ES-I3 (cell line): ENCODE measurements at regions not wholly inside any gene's neighbourhood (a gene's known extent, or its start where the extent isn't known, plus 50 kb on each side); places are given as distances from the start of the nearest gene placed in this dataset.

Source experiments
- H3K36me3 ChIP-seq: 2 replicates; pipeline ENCODE4 v1.6.1; 2013; ENCODE audit warnings: mild to moderate bottlenecking, low read length, control low read depth, moderate library complexity; ENCODE audit not compliant: insufficient read depth
- H3K4me1 ChIP-seq: 2 replicates; pipeline ENCODE4 v1.6.1; 2013; ENCODE audit warnings: mild to moderate bottlenecking, control low read depth, low read length; ENCODE audit not compliant: insufficient read depth
- H3K9ac ChIP-seq: 2 replicates; pipeline ENCODE4 v1.6.1; 2013; ENCODE audit warnings: low read depth, mild to moderate bottlenecking, low read length, moderate library complexity
- H3K9me3 ChIP-seq: 2 replicates; pipeline ENCODE4 v1.6.1; 2013; ENCODE audit warnings: mild to moderate bottlenecking, low read length, moderate library complexity; ENCODE audit not compliant: control insufficient read depth, insufficient read depth

DNA sequence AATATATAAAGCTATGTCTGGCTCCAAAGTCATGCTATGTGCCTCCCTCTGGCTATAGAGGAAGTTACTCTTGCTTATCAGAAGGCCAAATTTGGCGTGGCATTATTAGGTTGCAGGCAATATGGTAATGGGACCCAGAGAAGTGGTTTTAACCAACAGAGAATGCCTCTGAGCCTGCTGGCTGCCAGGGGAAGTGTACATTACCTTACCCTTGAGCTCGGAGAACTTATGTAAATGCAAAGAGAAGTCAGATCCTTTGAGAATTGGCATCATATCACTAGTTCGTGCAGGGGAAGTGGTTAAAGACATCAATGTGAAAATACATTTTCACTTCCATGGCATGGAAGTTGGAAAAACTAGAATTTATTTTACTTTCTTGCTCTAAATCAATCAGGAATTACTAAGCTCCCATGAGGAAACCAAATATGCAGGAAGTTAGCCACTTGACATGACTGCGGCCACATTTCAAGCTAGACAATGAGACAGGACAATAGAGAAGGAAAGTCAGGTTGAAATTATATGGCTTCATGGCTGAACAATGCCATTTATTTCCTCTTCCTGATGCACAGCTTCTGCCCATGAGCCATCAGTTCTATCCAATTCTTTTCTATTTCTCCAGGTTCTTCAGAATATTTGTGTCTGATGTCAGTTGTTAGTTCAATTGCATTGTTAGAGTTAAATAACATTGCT, 134.0 kb upstream of the PHACTR1 start:
- no peaks in the 10 kb centered on the region for H3K9me3 ChIP-seq
- H3K36me3 ChIP-seq: no peaks in the 10 kb centered on the region
- H3K4me1 ChIP-seq: no peaks in the 10 kb centered on the region
- H3K9ac ChIP-seq: no peak overlapping the region

DNA sequence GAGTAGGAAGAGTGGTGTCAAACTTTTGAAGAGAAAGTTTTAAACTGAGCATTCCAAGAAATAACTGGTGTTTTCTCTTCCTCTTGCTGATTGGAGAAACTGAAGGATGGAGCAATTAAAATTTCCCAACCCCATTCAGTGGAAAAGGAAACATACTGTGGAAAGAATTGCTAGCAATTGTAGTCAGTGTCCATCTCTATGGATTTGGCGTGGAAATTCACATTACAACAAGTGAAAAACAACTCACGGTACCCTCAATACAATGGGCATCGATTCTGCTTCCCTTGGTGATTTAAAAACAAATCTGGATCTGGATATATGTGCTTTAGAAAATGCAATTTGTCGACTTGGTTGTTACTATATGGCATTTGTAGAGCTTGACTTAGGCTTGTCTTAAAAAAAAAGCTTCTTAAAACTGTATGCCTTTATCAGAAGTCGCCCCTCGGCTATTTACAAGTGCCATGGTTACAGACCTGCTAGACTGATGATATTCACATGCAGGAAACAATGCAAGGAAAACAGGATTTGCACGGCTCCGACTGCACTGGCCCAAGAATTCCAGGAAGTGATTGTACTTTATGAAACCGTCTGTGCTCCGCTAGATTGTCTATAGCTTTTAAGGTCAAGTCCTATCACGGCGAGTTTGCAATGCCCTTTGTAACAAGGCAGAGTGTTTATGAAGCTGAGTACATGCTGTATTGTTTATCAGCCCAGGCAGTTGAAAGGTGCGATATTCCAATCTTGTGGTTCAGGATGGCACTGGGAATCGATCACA, 131.7 kb upstream of the PHACTR1 start:
- Histone ChIP-seq H3K9ac (no peak overlapping the region), H3K4me1 (no peaks in the 10 kb centered on the region), H3K9me3 (no peaks in the 10 kb centered on the region), H3K36me3 (no peaks in the 10 kb centered on the region)

DNA sequence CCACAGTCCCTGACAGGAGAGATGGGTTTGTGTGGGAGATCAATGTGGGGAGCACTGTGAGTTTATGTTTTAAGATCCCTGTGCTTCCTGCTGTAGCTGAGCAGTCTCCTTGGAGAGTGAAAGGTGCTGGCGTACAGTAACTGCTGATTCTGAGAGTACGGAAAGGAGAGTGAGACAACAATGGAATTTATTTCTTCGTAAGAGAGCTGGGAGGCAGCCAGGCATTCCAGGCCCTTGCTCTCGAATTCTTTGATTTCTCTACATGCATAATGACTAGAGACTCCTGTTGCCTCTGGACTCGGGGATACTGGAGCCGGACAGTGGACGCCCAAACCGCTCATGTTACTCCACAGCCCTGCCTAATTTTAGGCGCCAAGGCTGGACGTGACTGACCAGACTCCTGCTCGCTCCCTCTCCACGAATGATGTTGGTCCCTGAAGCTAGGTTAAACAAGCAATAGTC, 131.0 kb upstream of the PHACTR1 start:
- Histone ChIP-seq H3K4me1 (no peaks in the 10 kb centered on the region), H3K9ac (no peak overlapping the region), H3K9me3 (no peaks in the 10 kb centered on the region), H3K36me3 (no peaks in the 10 kb centered on the region)

DNA sequence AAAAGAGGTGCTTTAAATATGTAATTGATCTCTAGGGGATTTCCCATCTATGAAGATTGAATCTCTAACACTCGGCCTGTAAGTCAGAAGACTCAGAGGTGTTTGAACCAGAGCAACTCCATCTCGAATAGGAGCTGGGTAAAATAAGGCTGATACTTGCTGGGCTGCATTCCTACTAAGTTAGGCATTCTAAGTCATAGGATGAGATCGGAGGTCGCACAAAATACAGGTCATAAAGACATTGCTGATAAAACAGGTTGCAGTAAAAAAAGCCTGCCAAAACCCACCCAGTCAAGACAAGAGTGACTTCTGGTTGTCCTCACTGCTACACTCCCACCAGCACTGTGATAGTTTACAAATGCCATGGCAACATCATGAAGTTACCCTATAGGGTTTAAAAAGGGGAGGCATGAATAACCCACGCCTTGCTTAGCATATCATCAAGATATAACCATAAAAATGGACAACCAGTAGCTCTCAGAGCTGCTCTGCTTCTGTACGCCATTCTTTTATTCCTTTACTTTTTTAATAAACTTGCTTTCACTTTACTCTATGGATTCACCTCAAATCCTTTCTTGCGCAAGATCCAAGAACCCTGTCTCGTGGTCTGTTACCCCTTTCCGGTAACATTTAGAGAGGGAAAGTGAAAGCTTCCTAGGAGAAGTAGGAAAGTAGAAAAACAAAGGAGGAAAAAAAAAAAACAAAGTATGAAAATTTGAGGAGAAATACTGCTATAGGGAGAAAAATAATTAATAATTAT, 129.7 kb upstream of the PHACTR1 start:
- H3K36me3 ChIP-seq: no peaks in the 10 kb centered on the region
- H3K9me3 ChIP-seq: no peaks in the 10 kb centered on the region
- H3K9ac ChIP-seq: no peak overlapping the region
- no peaks in the 10 kb centered on the region for H3K4me1 ChIP-seq

DNA sequence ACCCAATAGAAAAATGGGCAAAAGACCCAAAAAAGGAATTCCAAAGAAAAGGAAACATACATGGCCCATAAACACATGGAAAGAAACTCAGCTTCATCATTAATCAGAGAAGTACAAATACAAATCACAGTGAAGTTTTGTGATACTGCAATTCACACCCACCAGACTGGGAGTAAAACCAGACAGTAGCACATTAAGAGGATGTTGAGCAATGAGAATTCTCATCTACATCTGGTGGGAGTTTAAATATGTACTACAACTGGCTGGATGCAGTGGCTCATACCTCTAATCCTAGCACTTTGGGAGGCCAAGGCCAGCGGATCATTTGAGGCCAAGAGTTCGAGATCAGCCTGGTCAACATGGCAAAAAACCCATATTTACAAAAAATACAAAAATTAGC, 125.7 kb upstream of the PHACTR1 start:
- Histone ChIP-seq H3K4me1 (peaks cover 5% of the 10 kb centered on the region), H3K9me3 (0 out of 2 replicates have a peak, but pooled peaks cover 2% of the 10 kb centered on the region), H3K9ac (no peak overlapping the region), H3K36me3 (no peaks in the 10 kb centered on the region)

DNA sequence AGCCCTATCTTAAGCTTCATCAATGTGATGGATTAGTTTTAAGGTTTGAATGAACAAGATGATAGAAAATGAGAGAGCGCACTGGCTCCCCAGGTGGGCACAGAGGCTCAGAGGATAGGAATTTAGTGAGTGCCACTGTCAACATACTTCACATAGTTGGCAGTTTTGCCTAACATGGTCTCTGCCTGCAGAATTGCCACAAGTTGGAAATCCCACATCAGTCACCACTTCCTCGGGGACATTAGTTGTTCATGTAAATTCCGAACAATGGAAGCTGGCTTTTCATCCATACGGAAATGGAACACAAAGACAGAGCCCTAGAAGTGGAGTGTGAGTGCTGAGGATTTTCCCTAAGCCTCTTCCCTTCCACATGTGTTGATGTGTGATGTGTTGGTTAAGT, 123.9 kb upstream of the PHACTR1 start:
- Histone ChIP-seq H3K9me3 (0 out of 2 replicates have a peak, but pooled peaks cover 2% of the 10 kb centered on the region), H3K4me1 (peaks cover 5% of the 10 kb centered on the region), H3K36me3 (no peaks in the 10 kb centered on the region), H3K9ac (no peak overlapping the region)

DNA sequence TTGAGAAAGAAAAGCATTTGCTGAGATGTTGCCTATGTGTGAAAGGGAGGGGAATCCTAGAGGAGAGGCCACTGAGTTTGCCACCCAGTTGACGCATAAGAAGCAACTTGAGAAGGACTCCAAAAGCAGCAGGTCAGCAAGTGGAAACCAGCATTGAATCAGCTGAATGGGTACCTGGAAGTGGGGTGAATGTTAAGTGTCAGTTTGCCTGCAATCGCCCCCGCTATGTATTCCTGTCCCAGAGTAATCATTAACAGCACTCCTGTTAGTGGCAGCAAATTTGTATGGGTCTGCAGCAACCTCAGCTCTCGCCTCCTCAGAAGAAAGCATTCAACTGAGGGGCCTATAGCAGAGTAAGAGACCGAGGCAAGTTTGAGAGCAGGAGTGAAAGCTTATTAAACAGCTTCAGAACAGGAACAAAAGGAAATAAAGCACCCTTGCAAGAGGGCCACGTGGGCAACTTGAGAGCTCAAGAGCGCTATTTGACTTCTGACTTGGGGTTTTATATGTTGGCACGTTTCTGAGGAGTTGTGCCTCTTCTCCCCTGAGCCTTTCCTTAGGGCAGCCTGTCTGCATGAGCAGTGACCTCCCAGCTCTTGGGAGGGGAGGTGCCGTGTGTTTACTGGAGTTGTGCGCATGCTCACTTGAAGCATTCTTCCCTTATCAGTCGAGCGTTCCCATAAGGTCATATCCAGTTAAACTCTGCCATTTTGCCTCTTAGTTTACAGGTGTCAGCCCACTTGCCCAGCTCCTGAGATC, 122.6 kb upstream of the PHACTR1 start:
- H3K4me1 ChIP-seq: peaks cover 5% of the 10 kb centered on the region
- no peak overlapping the region for H3K9ac ChIP-seq
- 0 out of 2 replicates have a peak, but pooled peaks cover 2% of the 10 kb centered on the region for H3K9me3 ChIP-seq
- no peaks in the 10 kb centered on the region for H3K36me3 ChIP-seq

DNA sequence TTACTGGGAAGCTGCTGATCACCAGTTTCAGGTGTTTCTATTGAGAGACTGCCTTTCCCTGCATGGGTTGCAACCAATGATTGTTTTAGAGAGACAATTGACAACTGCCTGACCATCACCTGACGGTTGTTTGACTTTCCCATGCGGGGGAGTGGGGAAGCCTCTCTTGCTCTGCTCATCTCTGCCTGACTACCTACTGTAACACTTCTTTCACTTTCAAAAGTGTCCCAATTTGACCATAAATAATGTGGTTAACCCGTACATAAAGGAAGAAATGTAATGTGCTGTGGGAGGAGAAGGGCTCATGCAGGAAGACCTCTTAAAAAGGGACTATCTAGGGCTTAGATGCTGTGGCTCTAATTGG, 122.1 kb upstream of the PHACTR1 start:
- Histone ChIP-seq H3K4me1 (peaks cover 5% of the 10 kb centered on the region), H3K9me3 (0 out of 2 replicates have a peak, but pooled peaks cover 2% of the 10 kb centered on the region), H3K9ac (no peak overlapping the region), H3K36me3 (no peaks in the 10 kb centered on the region)

DNA sequence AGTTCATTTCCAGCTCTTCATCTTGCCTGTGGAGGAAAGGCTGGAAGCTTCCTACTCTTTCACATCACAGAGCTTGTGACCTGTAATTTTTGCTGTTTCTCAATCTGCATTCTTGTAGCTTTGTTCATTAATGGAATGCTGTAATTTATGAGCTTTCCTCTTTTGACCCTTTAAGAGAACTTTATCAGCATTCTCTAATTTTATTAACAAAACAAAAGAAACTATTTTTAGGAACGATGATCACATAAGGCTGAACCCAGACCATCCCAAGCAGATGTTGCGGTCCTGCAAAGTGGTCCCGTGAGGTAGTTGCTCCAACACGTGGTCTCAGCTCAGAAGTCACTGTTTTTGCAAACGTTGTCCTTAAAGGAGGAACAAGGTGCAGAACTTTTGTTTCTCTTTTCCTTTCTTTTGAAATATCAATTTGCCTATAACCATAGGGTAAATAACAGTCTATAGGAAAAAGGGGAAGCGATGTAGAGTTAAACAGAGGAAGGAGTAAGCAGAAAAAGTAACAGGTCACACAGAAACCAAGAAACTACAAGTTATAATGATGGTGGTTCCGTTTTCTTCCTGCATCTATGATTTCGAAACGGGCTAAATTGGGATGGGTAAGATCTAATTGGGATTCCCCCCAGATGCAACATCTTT, 121.3 kb upstream of the PHACTR1 start:
- Histone ChIP-seq H3K36me3 (no peaks in the 10 kb centered on the region), H3K9me3 (0 out of 2 replicates have a peak, but pooled peaks cover 2% of the 10 kb centered on the region), H3K4me1 (peaks cover 5% of the 10 kb centered on the region), H3K9ac (no peak overlapping the region)

DNA sequence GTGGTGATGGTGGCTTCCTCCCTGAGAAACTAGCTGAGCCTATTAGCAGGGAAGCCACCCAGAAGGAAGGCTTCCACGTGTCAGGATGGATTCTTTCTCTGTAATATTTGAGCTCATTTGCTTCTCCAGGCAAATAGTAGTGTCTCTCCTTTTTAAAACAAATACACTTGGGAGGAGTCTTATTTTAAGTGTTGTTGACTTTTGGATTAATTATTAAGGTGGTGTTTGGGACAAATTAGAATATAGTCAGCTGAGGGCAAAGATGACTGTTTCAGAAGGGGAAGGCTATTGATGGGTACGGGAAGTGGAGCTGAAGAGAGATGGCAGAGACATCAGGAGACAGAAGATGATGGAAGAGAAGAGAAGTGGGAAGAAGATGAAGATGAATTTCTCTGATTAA, 119.8 kb upstream of the PHACTR1 start:
- Histone ChIP-seq H3K9me3 (0 out of 2 replicates have a peak, but pooled peaks cover 2% of the 10 kb centered on the region), H3K9ac (no peak overlapping the region), H3K36me3 (no peaks in the 10 kb centered on the region), H3K4me1 (peaks cover 5% of the 10 kb centered on the region)

DNA sequence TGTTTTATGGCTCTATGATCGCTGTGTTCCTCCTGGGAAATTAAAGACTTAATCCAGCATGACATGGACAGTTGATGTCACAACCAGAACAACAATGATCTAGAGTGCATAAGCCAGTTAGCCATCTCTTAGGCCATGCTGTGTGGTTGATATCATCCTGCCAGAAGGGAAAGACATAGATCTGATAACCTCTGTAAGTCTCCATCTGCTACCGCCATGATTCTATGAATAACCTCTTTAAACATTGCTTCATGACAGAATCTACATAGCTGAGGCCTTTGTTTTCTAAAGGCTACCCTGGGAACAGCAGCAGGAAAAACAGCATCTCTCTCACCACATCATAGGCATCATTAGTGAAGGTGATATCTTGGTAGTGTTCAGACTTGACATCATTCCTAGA, 117.6 kb upstream of the PHACTR1 start:
- Histone ChIP-seq H3K36me3 (no peaks in the 10 kb centered on the region), H3K9me3 (0 out of 2 replicates have a peak, but pooled peaks cover 2% of the 10 kb centered on the region), H3K9ac (no peak overlapping the region), H3K4me1 (peaks cover 10% of the 10 kb centered on the region; the same call in 1 of the 2 replicates)

DNA sequence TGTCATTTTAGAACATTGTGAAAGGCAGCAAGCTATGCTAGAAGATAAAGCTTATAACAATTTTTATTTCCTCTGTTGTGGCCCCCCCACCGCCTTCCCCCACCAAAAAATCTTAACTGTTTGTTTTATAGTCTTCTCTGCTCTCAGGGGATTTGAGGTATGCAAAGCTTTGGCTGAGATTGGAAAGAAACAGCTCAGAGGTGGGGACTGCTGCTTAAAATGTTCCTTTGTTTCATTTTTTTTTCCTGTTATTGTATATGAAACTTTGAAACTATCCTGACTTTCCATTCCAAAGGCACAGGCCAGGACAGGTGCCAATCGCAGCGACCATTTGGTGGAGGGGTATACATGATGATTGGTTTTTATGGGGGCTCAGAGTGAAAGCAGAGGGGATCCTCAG, 114.7 kb upstream of the PHACTR1 start:
- H3K36me3 ChIP-seq: no peaks in the 10 kb centered on the region
- H3K4me1 ChIP-seq: peaks cover 10% of the 10 kb centered on the region; the same call in 1 of the 2 replicates
- no peaks in the 10 kb centered on the region for H3K9me3 ChIP-seq
- H3K9ac ChIP-seq: no peak overlapping the region

DNA sequence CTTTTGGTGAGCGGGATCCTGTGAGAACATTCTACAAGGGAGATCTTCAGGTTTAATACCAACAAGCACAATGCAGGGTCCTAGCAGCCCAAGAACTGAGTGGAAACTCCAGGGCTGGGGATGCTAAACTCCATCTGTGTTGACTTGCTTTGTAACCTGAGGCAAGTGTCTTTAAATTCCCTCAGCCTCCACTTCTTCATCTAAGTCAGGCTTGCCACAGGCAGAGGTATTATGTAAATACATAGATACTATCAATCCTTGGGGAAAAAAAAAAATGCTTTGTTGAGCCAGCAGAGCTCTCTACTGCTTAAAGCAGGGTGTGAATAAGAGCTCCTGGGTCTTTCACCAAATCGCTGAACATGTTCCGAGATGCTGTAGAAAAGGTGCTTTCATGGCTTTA, 114.2 kb upstream of the PHACTR1 start:
- Histone ChIP-seq H3K36me3 (no peaks in the 10 kb centered on the region), H3K9ac (no peak overlapping the region), H3K9me3 (no peaks in the 10 kb centered on the region), H3K4me1 (peaks cover 10% of the 10 kb centered on the region; the same call in 1 of the 2 replicates)
